ENCODE measurements at regions not wholly inside any gene's neighbourhood (a gene's known extent, or its start where the extent isn't known, plus 50 kb on each side); places are given as distances from the start of the nearest gene placed in this dataset.

GRCh38 chr16:86227801-86228200 is 282.5 kb upstream of the FOXF1 start:
- TF ChIP-seq CTCF (IDR thresholded peaks at IDR 0.05; ENCODE audit: insufficient read depth, low read length) (no peak), POLR2AphosphoS5 (IDR thresholded peaks at IDR 0.05; ENCODE audit: low read depth) (no peak)

All from HL-60 (cell line).